ENCODE measurements at regions not wholly inside any gene's neighbourhood (a gene's known extent, or its start where the extent isn't known, plus 50 kb on each side); places are given as distances from the start of the nearest gene placed in this dataset.

- TF ChIP-seq CTCF (IDR thresholded peaks at IDR 0.05) (no peak), POLR2A (IDR thresholded peaks at IDR 0.05) (no peak)
These were observed 701.8 kb upstream of the CCDC54 start for GRCh38 chr3:106675451-106675850.

Data from Peyer's patch (tissue), 4 donors.